H1 (cell line): ENCODE measurements at regions not wholly inside any gene's neighbourhood (a gene's known extent, or its start where the extent isn't known, plus 50 kb on each side); places are given as distances from the start of the nearest gene placed in this dataset.

Experiments used
- CBX8 ChIP-seq: fragments of 300-800, 300-1000 bp; sonication (generic); IDR thresholded peaks from 2 replicates; pipeline ENCODE4 v1.7.1; 2016; ENCODE audit warnings: low read depth, low read length, borderline replicate concordance
- CREB1 ChIP-seq: IDR thresholded peaks from 2 replicates; pipeline ENCODE4 v1.6.1; 2012; ENCODE audit warnings: inconsistent platforms
- FOSL1 ChIP-seq: IDR thresholded peaks from 2 replicates; pipeline ENCODE4 v1.6.1; 2011; ENCODE audit warnings: mild to moderate bottlenecking, low read depth, low read length, moderate library complexity; ENCODE audit not compliant: insufficient read depth
- KDM1A ChIP-seq: fragments of 200-600, 300-600 bp; sonication (generic); IDR thresholded peaks from 2 replicates; pipeline ENCODE4 v1.7.1; 2016; ENCODE audit warnings: mild to moderate bottlenecking, low read length, borderline replicate concordance
- POU5F1 ChIP-seq: IDR thresholded peaks from 2 replicates; pipeline ENCODE4 v1.6.1; 2011; ENCODE audit warnings: low read depth, mild to moderate bottlenecking, low read length, moderate library complexity
- SAP30 ChIP-seq: fragments of 300-600 bp; sonication (generic); IDR thresholded peaks from 2 replicates; pipeline ENCODE4 v1.7.1; 2012; ENCODE audit warnings: low read length, moderate library complexity, mild to moderate bottlenecking, inconsistent platforms; ENCODE audit not compliant: insufficient read depth, insufficient replicate concordance
- SIRT6 ChIP-seq: IDR thresholded peaks from one replicate; pipeline ENCODE4 v1.7.1; 2012; ENCODE audit warnings: low read length, inconsistent platforms
- SRF ChIP-seq: IDR thresholded peaks from 2 replicates; pipeline ENCODE4 v1.6.1; 2011; ENCODE audit warnings: mild to moderate bottlenecking, low read depth, low read length, moderate library complexity
- TF ChIP-seq, protein P1 (sequence below): fragments of 300-600 bp; sonication (generic); IDR thresholded peaks from 2 replicates; pipeline ENCODE4 v1.7.1; 2012; ENCODE audit warnings: low read length, moderate library complexity, mild to moderate bottlenecking, inconsistent platforms; ENCODE audit not compliant: insufficient replicate concordance

DNA sequence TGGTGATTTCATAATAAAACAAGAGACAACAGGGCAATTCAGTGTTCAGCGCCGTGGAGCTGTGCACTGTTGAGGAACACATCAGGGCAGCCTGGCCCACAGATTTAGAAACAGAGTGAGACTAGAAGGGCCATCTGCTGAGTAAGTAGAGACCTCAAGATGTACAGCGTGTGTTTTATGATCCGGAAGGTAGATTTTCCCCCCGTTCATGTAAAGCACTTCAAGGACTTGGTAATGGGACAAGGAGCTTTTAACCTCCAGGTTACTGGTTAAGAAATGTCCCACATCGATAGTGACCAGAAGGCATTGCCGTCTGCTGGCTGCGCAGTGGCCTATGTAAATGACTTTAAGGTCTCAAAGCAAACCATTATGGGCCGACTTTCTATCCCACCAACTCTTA lies 1057.7 kb upstream of the EEF2KMT start (continued):
- TF ChIP-seq, protein P1, sequence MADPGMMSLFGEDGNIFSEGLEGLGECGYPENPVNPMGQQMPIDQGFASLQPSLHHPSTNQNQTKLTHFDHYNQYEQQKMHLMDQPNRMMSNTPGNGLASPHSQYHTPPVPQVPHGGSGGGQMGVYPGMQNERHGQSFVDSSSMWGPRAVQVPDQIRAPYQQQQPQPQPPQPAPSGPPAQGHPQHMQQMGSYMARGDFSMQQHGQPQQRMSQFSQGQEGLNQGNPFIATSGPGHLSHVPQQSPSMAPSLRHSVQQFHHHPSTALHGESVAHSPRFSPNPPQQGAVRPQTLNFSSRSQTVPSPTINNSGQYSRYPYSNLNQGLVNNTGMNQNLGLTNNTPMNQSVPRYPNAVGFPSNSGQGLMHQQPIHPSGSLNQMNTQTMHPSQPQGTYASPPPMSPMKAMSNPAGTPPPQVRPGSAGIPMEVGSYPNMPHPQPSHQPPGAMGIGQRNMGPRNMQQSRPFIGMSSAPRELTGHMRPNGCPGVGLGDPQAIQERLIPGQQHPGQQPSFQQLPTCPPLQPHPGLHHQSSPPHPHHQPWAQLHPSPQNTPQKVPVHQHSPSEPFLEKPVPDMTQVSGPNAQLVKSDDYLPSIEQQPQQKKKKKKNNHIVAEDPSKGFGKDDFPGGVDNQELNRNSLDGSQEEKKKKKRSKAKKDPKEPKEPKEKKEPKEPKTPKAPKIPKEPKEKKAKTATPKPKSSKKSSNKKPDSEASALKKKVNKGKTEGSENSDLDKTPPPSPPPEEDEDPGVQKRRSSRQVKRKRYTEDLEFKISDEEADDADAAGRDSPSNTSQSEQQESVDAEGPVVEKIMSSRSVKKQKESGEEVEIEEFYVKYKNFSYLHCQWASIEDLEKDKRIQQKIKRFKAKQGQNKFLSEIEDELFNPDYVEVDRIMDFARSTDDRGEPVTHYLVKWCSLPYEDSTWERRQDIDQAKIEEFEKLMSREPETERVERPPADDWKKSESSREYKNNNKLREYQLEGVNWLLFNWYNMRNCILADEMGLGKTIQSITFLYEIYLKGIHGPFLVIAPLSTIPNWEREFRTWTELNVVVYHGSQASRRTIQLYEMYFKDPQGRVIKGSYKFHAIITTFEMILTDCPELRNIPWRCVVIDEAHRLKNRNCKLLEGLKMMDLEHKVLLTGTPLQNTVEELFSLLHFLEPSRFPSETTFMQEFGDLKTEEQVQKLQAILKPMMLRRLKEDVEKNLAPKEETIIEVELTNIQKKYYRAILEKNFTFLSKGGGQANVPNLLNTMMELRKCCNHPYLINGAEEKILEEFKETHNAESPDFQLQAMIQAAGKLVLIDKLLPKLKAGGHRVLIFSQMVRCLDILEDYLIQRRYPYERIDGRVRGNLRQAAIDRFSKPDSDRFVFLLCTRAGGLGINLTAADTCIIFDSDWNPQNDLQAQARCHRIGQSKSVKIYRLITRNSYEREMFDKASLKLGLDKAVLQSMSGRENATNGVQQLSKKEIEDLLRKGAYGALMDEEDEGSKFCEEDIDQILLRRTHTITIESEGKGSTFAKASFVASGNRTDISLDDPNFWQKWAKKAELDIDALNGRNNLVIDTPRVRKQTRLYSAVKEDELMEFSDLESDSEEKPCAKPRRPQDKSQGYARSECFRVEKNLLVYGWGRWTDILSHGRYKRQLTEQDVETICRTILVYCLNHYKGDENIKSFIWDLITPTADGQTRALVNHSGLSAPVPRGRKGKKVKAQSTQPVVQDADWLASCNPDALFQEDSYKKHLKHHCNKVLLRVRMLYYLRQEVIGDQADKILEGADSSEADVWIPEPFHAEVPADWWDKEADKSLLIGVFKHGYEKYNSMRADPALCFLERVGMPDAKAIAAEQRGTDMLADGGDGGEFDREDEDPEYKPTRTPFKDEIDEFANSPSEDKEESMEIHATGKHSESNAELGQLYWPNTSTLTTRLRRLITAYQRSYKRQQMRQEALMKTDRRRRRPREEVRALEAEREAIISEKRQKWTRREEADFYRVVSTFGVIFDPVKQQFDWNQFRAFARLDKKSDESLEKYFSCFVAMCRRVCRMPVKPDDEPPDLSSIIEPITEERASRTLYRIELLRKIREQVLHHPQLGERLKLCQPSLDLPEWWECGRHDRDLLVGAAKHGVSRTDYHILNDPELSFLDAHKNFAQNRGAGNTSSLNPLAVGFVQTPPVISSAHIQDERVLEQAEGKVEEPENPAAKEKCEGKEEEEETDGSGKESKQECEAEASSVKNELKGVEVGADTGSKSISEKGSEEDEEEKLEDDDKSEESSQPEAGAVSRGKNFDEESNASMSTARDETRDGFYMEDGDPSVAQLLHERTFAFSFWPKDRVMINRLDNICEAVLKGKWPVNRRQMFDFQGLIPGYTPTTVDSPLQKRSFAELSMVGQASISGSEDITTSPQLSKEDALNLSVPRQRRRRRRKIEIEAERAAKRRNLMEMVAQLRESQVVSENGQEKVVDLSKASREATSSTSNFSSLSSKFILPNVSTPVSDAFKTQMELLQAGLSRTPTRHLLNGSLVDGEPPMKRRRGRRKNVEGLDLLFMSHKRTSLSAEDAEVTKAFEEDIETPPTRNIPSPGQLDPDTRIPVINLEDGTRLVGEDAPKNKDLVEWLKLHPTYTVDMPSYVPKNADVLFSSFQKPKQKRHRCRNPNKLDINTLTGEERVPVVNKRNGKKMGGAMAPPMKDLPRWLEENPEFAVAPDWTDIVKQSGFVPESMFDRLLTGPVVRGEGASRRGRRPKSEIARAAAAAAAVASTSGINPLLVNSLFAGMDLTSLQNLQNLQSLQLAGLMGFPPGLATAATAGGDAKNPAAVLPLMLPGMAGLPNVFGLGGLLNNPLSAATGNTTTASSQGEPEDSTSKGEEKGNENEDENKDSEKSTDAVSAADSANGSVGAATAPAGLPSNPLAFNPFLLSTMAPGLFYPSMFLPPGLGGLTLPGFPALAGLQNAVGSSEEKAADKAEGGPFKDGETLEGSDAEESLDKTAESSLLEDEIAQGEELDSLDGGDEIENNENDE, result no peak
- no peak for TF ChIP-seq KDM1A
- no peak for TF ChIP-seq SIRT6
- no peak for TF ChIP-seq CBX8
- no peak for TF ChIP-seq SRF
- no peak for TF ChIP-seq CREB1
- TF ChIP-seq POU5F1, result no peak
- TF ChIP-seq SAP30, result no peak
- no peak for TF ChIP-seq FOSL1
